GM12891 (cell line): ENCODE measurements at regions not wholly inside any gene's neighbourhood (a gene's known extent, or its start where the extent isn't known, plus 50 kb on each side); places are given as distances from the start of the nearest gene placed in this dataset.
"Not testable (repeated sequence)": the region's sequence is repeated elsewhere in the genome, so short reads cannot be mapped to it uniquely, and the experiment has no call there.

Experiments
- DNase-seq: peaks from one replicate; pipeline ENCODE4 v3.0.0; 2011; ENCODE audit warnings: low spot score; ENCODE audit not compliant: insufficient read length
- FAIRE-seq: peaks from 2 replicates; lab custom pipeline; 2011; peaks lifted over from hg19 to GRCh38; lab: Jason Lieb, UNC

DNA sequence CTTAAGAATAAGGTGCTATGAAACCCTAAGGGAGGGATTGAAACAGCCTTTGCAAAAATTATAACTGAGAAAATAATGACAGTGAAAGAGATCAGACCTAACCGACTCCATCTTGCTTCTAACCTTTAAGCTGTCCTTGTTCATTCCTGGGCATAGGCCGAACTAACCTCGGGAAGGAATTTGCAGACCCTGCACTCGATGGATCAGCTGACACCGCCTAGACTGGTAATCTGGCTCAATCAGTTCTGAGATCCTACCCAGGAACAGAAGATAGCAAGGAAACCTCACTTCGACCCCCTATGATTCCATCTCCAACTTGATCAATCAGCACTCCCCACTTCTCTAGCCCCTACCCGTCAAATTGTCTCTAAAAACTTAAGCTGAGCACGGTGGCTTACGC, 66.6 kb upstream of the GOLGA6L6 start:
- not testable (repeated sequence) for FAIRE-seq, DNase-seq

- FAIRE-seq = not testable (repeated sequence)
Observed at GRCh38 chr15:20597245-20597644, 55.6 kb upstream of the GOLGA6L6 start.

GRCh38 chr15:20594219-20594618, 52.6 kb upstream of the GOLGA6L6 start:
- DNase-seq, FAIRE-seq: not testable (repeated sequence)

More at GRCh38 chr15:20597245-20597644, 55.6 kb upstream of the GOLGA6L6 start:
- DNase-seq = not testable (repeated sequence)

- not testable (repeated sequence) for FAIRE-seq, DNase-seq
Observed at GRCh38 chr15:20591936-20592335, 50.3 kb upstream of the GOLGA6L6 start.
